ENCODE measurements at regions not wholly inside any gene's neighbourhood (a gene's known extent, or its start where the extent isn't known, plus 50 kb on each side); places are given as distances from the start of the nearest gene placed in this dataset.

DNA sequence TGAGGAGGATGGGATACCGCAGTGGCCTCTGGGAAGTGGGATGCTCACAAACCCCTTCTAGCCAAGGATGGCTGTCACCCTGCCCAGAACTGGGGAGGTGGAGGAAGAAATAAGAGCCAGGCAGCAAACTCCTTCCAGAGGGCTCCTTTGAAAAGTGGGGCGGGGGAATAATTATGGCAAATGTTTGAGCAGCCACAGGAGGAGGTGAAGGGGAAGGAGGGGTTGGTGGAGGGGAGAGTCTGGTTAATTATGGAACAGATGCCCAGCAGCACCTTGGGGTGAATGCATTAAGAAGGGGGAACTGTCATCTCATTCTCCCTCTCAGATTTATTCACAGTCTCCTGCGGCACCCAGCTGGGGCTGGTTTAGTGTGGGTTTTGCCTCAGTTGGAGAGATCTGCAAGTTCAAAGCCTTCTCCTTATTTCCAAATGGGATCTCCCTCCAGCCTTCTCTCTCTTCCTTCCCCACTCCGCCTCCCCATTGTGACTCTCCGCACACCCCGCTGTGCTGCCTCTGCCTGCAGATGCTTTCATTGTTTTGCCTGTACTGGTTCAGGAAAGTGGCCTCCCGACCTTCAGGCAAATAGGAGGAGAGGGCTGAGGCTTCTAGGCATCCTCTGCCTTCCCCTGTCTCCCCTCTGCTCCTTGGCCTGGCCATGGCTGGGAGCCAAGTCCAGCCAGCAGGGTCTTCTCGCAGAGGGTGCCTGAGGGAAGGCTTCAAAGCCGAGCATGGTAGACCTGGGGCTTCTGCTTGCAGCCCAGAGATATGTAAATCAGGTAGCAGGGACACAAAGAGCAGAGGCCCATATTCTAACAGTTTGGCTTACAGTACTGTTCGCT lies 457.2 kb upstream of the MEX3C start:
- no peaks in the 10 kb centered on the region for H3K27me3 ChIP-seq
- Mint-ChIP-seq H3K4me3 (peak overlapping the region; percentile 52), H3K9me3 (no peaks in the 10 kb centered on the region), H3K4me1 (peaks cover 49% of the 10 kb centered on the region), H3K27me3 (ENCODE audit: insufficient read depth, low read depth) (peaks cover 6% of the 10 kb centered on the region), H3K36me3 (no peaks in the 10 kb centered on the region), H3K27ac (peak overlapping the region; percentile 19)
- TF ChIP-seq, protein P1, sequence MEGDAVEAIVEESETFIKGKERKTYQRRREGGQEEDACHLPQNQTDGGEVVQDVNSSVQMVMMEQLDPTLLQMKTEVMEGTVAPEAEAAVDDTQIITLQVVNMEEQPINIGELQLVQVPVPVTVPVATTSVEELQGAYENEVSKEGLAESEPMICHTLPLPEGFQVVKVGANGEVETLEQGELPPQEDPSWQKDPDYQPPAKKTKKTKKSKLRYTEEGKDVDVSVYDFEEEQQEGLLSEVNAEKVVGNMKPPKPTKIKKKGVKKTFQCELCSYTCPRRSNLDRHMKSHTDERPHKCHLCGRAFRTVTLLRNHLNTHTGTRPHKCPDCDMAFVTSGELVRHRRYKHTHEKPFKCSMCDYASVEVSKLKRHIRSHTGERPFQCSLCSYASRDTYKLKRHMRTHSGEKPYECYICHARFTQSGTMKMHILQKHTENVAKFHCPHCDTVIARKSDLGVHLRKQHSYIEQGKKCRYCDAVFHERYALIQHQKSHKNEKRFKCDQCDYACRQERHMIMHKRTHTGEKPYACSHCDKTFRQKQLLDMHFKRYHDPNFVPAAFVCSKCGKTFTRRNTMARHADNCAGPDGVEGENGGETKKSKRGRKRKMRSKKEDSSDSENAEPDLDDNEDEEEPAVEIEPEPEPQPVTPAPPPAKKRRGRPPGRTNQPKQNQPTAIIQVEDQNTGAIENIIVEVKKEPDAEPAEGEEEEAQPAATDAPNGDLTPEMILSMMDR (IDR thresholded peaks at IDR 0.05): no peak
- no peak for TF ChIP-seq EZH2phosphoT487 (IDR thresholded peaks at IDR 0.05)
- TF ChIP-seq EZH2 (IDR thresholded peaks at IDR 0.05): no peak
- no peaks in the 10 kb centered on the region for H3K79me2 ChIP-seq (ENCODE audit: low read depth)
- peaks cover 27% of the 10 kb centered on the region for H3K4me1 ChIP-seq
- H3K9ac ChIP-seq: no peak overlapping the region
- no peaks in the 10 kb centered on the region for H3K9me3 ChIP-seq (ENCODE audit: low read depth)
- H3K4me3 ChIP-seq: no peak overlapping the region
- H3K36me3 ChIP-seq: no peaks in the 10 kb centered on the region
- H2AFZ ChIP-seq (replicated peaks): no peak overlapping the region
- H3K27ac ChIP-seq: no peak overlapping the region
- peaks cover 10% of the 10 kb centered on the region for H4K20me1 ChIP-seq (ENCODE audit: low read depth)
- DNase-seq (ENCODE audit: low spot score): peak; percentile 77
- H3K4me2 ChIP-seq: peak overlapping the region; percentile 50
- H3F3A ChIP-seq (ENCODE audit: low read depth): peaks cover 19% of the 10 kb centered on the region

DNA sequence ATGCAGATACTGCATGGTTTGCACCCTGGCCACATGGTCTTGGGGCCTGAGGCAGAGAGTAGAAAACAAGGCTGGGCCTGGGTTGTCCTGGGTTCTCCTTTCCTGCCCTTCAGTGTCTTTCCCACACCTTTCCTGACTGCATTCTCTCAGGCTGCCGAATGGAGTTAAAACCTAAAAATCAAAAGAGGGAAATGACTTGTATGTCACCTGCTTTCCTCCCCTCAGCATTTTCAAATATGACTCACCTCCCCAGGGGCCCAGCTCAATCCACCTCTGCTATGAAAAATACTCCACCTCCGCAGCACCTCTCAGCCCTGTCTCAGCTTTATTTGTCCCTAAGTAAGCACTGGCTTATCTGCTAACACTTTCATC lies 457.8 kb upstream of the MEX3C start:
- H3K27ac ChIP-seq: no peak overlapping the region
- no peak overlapping the region for H2AFZ ChIP-seq (replicated peaks)
- no peaks in the 10 kb centered on the region for H3K79me2 ChIP-seq (ENCODE audit: low read depth)

GRCh38 chr18:51656249-51656648 lies 458.8 kb upstream of the MEX3C start:
- Mint-ChIP-seq H3K4me1 (peaks cover 57% of the 10 kb centered on the region), H3K27ac (no peak overlapping the region), H3K9me3 (no peaks in the 10 kb centered on the region), H3K27me3 (ENCODE audit: insufficient read depth, low read depth) (peaks cover 6% of the 10 kb centered on the region), H3K36me3 (no peaks in the 10 kb centered on the region), H3K4me3 (no peak overlapping the region)
- Histone ChIP-seq H3K9ac (no peak overlapping the region), H3K79me2 (ENCODE audit: low read depth) (no peaks in the 10 kb centered on the region), H3K4me1 (peaks cover 31% of the 10 kb centered on the region), H3K36me3 (no peaks in the 10 kb centered on the region), H3K27ac (no peak overlapping the region), H2AFZ (replicated peaks) (no peak overlapping the region), H3K4me2 (no peak overlapping the region), H3F3A (ENCODE audit: low read depth) (peaks cover 19% of the 10 kb centered on the region), H3K9me3 (ENCODE audit: low read depth) (no peaks in the 10 kb centered on the region), H3K27me3 (no peaks in the 10 kb centered on the region), H4K20me1 (ENCODE audit: low read depth) (peaks cover 10% of the 10 kb centered on the region), H3K4me3 (no peak overlapping the region)
- DNase-seq (ENCODE audit: low spot score): no peak
- TF ChIP-seq EZH2 (IDR thresholded peaks at IDR 0.05): no peak
- TF ChIP-seq EZH2phosphoT487 (IDR thresholded peaks at IDR 0.05): no peak
- TF ChIP-seq, protein P1 (IDR thresholded peaks at IDR 0.05): no peak

More for the DNA sequence above, 457.8 kb upstream of the MEX3C start:
- Mint-ChIP-seq H3K27me3 (ENCODE audit: insufficient read depth, low read depth) (peaks cover 6% of the 10 kb centered on the region), H3K27ac (peak overlapping the region; percentile 79), H3K4me3 (no peak overlapping the region), H3K4me1 (peaks cover 54% of the 10 kb centered on the region), H3K36me3 (no peaks in the 10 kb centered on the region), H3K9me3 (no peaks in the 10 kb centered on the region)
- no peaks in the 10 kb centered on the region for H3K9me3 ChIP-seq (ENCODE audit: low read depth)
- H3K4me3 ChIP-seq: no peak overlapping the region
- H3K4me2 ChIP-seq: peak overlapping the region; percentile 50
- no peak overlapping the region for H3K9ac ChIP-seq
- H4K20me1 ChIP-seq (ENCODE audit: low read depth): peaks cover 10% of the 10 kb centered on the region
- DNase-seq (ENCODE audit: low spot score): no peak
- H3K4me1 ChIP-seq: peaks cover 31% of the 10 kb centered on the region
- peaks cover 19% of the 10 kb centered on the region for H3F3A ChIP-seq (ENCODE audit: low read depth)
- TF ChIP-seq, protein P1 (IDR thresholded peaks at IDR 0.05): no peak
- TF ChIP-seq EZH2 (IDR thresholded peaks at IDR 0.05) (no peak), EZH2phosphoT487 (IDR thresholded peaks at IDR 0.05) (no peak)
- no peaks in the 10 kb centered on the region for H3K27me3 ChIP-seq
- no peaks in the 10 kb centered on the region for H3K36me3 ChIP-seq

Data from neural progenitor cell (in vitro differentiated cells).